ENCODE measurements at regions not wholly inside any gene's neighbourhood (a gene's known extent, or its start where the extent isn't known, plus 50 kb on each side); places are given as distances from the start of the nearest gene placed in this dataset.

DNA sequence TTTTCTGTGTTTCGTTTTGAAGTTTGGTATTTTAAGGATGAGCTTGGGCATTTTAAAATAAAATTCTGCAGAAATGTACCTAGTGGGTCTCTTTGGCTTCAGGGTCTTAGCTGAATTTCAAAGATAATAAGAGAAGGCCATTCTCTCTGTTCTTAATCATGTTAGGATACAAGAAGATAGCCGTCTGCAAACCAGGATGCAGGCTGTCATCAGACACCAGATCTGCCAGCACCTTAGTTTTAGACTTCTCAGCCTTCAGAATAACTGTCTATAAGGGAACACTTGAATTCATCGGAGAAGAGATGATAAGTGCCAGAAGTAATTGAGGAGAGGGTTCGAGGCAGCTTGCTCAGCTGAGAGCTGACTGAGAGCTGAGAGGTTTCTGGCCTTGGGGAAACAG is 202.1 kb downstream of the REEP3 start:
- TF ChIP-seq POLR2A (IDR thresholded peaks at IDR 0.05; ENCODE audit: low read depth, low read length) (no peak), POLR2AphosphoS5 (IDR thresholded peaks at IDR 0.05; ENCODE audit: low read depth, low read length) (no peak)

All from GM12892 (cell line).